Neuronal stem cell (in vitro differentiated cells): ENCODE measurements at regions not wholly inside any gene's neighbourhood (a gene's known extent, or its start where the extent isn't known, plus 50 kb on each side); places are given as distances from the start of the nearest gene placed in this dataset.

Source experiments
- DNase-seq: peaks from one replicate; pipeline ENCODE4 v3.0.0-alpha.2; 2013; ENCODE audit warnings: low spot score
- H2AFZ ChIP-seq: one replicate; pipeline ENCODE4 v1.6.1; 2013; ENCODE audit warnings: mild to moderate bottlenecking, low read length, inconsistent platforms
- H2AK5ac ChIP-seq: 2 replicates; pipeline ENCODE4 v1.6.1; 2013; ENCODE audit warnings: low read depth, mild to moderate bottlenecking, inconsistent platforms, low read length, moderate library complexity, mixed read lengths
- H2BK120ac ChIP-seq: 2 replicates; pipeline ENCODE4 v1.6.1; 2013; ENCODE audit warnings: low read depth, mild to moderate bottlenecking, inconsistent platforms, low read length, moderate library complexity, mixed read lengths
- H2BK12ac ChIP-seq: one replicate; pipeline ENCODE4 v1.6.1; 2013; ENCODE audit warnings: low read length, inconsistent platforms
- H2BK15ac ChIP-seq: 2 replicates; pipeline ENCODE4 v1.6.1; 2013; ENCODE audit warnings: mild to moderate bottlenecking, low read length, inconsistent platforms, mixed read lengths
- H2BK5ac ChIP-seq: one replicate; pipeline ENCODE4 v1.6.1; 2013; ENCODE audit warnings: inconsistent platforms, mild to moderate bottlenecking, low read length, moderate library complexity
- H3K14ac ChIP-seq: one replicate; pipeline ENCODE4 v1.6.1; 2013; ENCODE audit warnings: low read length, inconsistent platforms
- H3K18ac ChIP-seq: 2 replicates; pipeline ENCODE4 v1.6.1; 2013; ENCODE audit warnings: low read length, inconsistent platforms
- H3K23ac ChIP-seq: 2 replicates; pipeline ENCODE4 v1.6.1; 2013; ENCODE audit warnings: low read depth, mild to moderate bottlenecking, mixed read lengths, low read length, inconsistent platforms; ENCODE audit not compliant: poor library complexity
- H3K27ac ChIP-seq: replicated peaks from 3 replicates; pipeline ENCODE4 v1.5.1; 2013; ENCODE audit warnings: low read length, inconsistent platforms
- H3K27me3 ChIP-seq, 3 experiments: 2 replicates each; pipeline ENCODE4 v1.6.1; 2013; ENCODE audit warnings: low read length in 3 of 3, mild to moderate bottlenecking in 2 of 3, inconsistent platforms in 1 of 3, low read depth in 1 of 3, mixed read lengths in 1 of 3, moderate library complexity in 1 of 3; ENCODE audit not compliant: control insufficient read depth in 3 of 3, insufficient read depth in 3 of 3
- H3K36me3 ChIP-seq, 2 donors: replicated peaks in 1 of 2; 2 replicates each; pipeline ENCODE4 v1.6.1; 2013; ENCODE audit warnings: low read length in 2 of 2; ENCODE audit not compliant: control insufficient read depth in 2 of 2, insufficient read depth in 2 of 2
- H3K4ac ChIP-seq: 2 replicates; pipeline ENCODE4 v1.6.1; 2013; ENCODE audit warnings: inconsistent platforms, mild to moderate bottlenecking, low read length, moderate library complexity
- H3K4me1 ChIP-seq, 2 donors: 1 replicate in 1 of 2; 2 replicates in 1 of 2; pipeline ENCODE4 v1.6.1; 2013; ENCODE audit warnings: low read length in 2 of 2, low read depth in 1 of 2; ENCODE audit not compliant: control insufficient read depth in 2 of 2, insufficient read depth in 1 of 2
- H3K4me2 ChIP-seq: one replicate; pipeline ENCODE4 v1.6.1; 2013; ENCODE audit warnings: mild to moderate bottlenecking, low read length, inconsistent platforms; ENCODE audit not compliant: insufficient read depth, poor library complexity, severe bottlenecking
- H3K4me3 ChIP-seq, 2 donors: 2 replicates each; pipeline ENCODE4 v1.5.1; 2013; ENCODE audit warnings: low read length in 2 of 2, mild to moderate bottlenecking in 2 of 2, inconsistent platforms in 1 of 2, moderate library complexity in 1 of 2
- H3K79me1 ChIP-seq: one replicate; pipeline ENCODE4 v1.6.1; 2013; ENCODE audit warnings: low read depth, mild to moderate bottlenecking, inconsistent platforms, low read length, moderate library complexity
- H3K9ac ChIP-seq: one replicate; pipeline ENCODE4 v1.6.1; 2013; ENCODE audit warnings: mild to moderate bottlenecking, low read depth, low read length, inconsistent platforms; ENCODE audit not compliant: poor library complexity
- H3K9me3 ChIP-seq, 2 donors: replicated peaks in 1 of 2; 2 replicates each; pipeline versions ENCODE3 to v1.6.1; 2013; ENCODE audit warnings: low read length in 2 of 2, mild to moderate bottlenecking in 2 of 2, inconsistent platforms in 1 of 2, low read depth in 1 of 2, mixed read lengths in 1 of 2, moderate library complexity in 1 of 2; ENCODE audit not compliant: control insufficient read depth in 2 of 2, insufficient read depth in 1 of 2
- H4K8ac ChIP-seq: one replicate; pipeline ENCODE4 v1.6.1; 2013; ENCODE audit warnings: low read depth, mild to moderate bottlenecking, inconsistent platforms, low read length, moderate library complexity
- H4K91ac ChIP-seq: one replicate; pipeline ENCODE4 v1.6.1; 2013; ENCODE audit warnings: low read length, low read depth, mild to moderate bottlenecking, inconsistent platforms; ENCODE audit not compliant: poor library complexity
- WGBS, 2 donors: extraction: QIAGEN DNeasy Blood & Tissue Kit; methylation state at CpG; one replicate each; pipeline ENCODE4 v1.1.7; 2013; ENCODE audit warnings: missing lambda C conversion rate in 2 of 2, mixed read lengths in 1 of 2; ENCODE audit not compliant: insufficient read length in 2 of 2, insufficient replicate concordance in 1 of 2; ENCODE audit errors: extremely low coverage in 2 of 2; 5-methylcytosine and 5-hydroxymethylcytosine counted together

DNA sequence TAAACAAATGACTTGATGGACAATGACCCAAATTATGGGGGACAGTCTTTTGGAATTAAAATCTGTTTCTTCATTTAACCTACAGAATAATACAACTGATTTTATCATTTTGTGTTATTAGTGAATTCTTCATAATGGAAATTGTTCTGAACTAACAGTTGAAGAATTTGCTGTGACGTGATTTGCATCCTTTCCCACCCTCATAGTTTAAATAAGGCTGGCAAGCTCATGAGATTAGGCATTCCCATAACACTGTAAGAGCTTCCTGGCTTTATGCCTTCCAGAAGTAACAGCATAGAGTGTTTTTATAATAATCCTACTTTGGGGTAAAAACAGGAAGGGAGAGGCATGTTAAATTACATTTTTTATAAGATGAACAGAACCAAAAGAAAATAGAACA lies 95.7 kb downstream of the ATP6V1G3 start:
- no CpG with 5 or more reads among the region's 1 CpG for WGBS, 2 donors
- Histone ChIP-seq H3K9me3 (no peaks in the 10 kb centered on the region), H3K4me3 (no peak overlapping the region), H3K9ac (no peak overlapping the region), H4K8ac (no peak overlapping the region), H4K91ac (no peak overlapping the region), H2BK12ac (no peak overlapping the region), H2AFZ (no peak overlapping the region), H3K4me2 (no peak overlapping the region), H2AK5ac (no peak overlapping the region), H3K36me3 (no peaks in the 10 kb centered on the region), H2BK15ac (no peak overlapping the region), H3K27me3 (no peaks in the 10 kb centered on the region), H3K79me1 (no peaks in the 10 kb centered on the region), H3K14ac (no peak overlapping the region), H2BK5ac (no peak overlapping the region), H2BK120ac (no peak overlapping the region), H3K4me1 (peaks cover 0 to 8% of the 10 kb centered on the region in 2 donors), H3K4ac (no peak overlapping the region), H3K27ac (no peak overlapping the region), H3K18ac (no peak overlapping the region), H3K23ac (no peak overlapping the region)
- no peak for DNase-seq

DNA sequence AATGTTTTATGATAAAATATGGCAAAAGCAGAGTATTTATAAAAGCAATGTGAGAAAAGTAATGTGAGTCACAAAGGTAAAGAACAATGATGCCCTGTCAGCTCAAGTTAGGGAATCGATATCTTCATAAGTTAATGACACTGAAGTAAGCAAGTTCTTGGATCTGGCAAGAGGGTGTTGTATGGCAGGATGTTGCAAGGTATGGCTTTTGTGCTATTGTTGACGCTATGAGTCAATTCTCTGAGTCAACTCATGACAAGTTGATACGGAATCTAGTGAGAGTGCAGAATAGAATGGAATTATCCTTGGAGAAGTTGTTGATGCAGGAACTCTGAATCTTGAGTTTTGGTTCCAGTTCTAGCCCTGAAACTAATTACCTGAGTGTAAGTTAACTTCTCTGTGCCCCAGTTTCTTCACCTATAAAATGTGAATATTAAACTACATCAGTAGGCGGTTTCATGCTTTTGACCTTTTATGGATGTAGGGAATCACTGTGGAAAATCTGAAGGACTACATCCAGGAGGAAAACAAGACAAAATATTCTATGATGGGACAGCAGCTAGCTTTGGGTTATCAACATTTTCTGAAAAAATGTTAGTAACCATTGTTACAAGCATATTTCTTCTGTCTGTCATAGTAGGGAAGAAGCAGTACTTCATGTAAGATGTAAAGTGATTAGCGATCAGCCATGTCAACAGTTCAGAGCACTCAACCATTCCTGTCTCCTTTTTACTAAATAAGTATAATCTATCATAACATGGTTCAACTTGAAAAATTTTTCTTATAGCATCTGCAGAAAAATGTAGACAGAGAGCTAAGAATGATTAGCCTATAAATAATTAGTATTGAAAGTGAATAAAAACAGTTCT lies 96.9 kb downstream of the ATP6V1G3 start:
- WGBS, 2 donors, result no CpG with 5 or more reads among the region's 5 CpGs
- no peak for DNase-seq

DNA sequence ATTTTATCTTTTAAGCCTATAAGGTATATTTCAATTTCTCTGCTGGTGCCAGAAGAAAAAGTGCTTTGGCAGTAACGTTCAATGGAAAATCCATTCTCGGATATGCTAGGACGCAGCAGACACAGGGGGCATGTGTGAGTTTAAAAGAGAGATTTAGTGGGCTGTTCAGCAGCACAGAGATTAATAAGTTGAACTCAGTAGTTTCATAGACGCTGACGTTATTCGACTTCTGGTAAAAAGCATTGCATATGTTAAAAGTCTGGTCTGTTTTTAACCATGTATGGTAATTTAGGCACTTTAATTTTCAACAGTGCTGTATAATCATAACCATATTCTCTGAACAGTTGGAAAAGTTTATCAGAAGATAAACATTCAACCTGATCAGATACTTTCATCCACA lies 99.6 kb downstream of the ATP6V1G3 start:
- H3K27me3 ChIP-seq, result no peaks in the 10 kb centered on the region
- H2AFZ ChIP-seq, result no peak overlapping the region
- no peak overlapping the region for H3K14ac ChIP-seq
- no peak overlapping the region for H3K9ac ChIP-seq
- H3K4ac ChIP-seq, result no peak overlapping the region
- H4K91ac ChIP-seq, result no peak overlapping the region
- no peak for DNase-seq
- no CpG with 5 or more reads among the region's 6 CpGs for WGBS, 2 donors
- no peak overlapping the region for H3K27ac ChIP-seq
- H3K36me3 ChIP-seq, result no peaks in the 10 kb centered on the region
- H2BK120ac ChIP-seq, result no peak overlapping the region
- no peaks in the 10 kb centered on the region for H3K9me3 ChIP-seq
- no peak overlapping the region for H2BK5ac ChIP-seq
- no peak overlapping the region for H2BK15ac ChIP-seq
- no peak overlapping the region for H2AK5ac ChIP-seq
- H3K4me2 ChIP-seq, result no peak overlapping the region
- H3K4me1 ChIP-seq, result peaks cover 0 to 6% of the 10 kb centered on the region in 2 donors
- no peak overlapping the region for H3K4me3 ChIP-seq
- no peaks in the 10 kb centered on the region for H3K79me1 ChIP-seq
- H2BK12ac ChIP-seq, result no peak overlapping the region
- no peak overlapping the region for H3K18ac ChIP-seq
- no peak overlapping the region for H3K23ac ChIP-seq
- H4K8ac ChIP-seq, result no peak overlapping the region

More for the DNA sequence above, 96.9 kb downstream of the ATP6V1G3 start:
- no peak overlapping the region for H2BK5ac ChIP-seq
- H3K4me2 ChIP-seq, result no peak overlapping the region
- no peak overlapping the region for H2BK12ac ChIP-seq
- no peak overlapping the region for H3K18ac ChIP-seq
- H4K91ac ChIP-seq, result no peak overlapping the region
- peaks cover 0 to 8% of the 10 kb centered on the region in 2 donors for H3K4me1 ChIP-seq
- no peak overlapping the region for H2BK120ac ChIP-seq
- no peak overlapping the region for H3K14ac ChIP-seq
- H3K4me3 ChIP-seq, result no peak overlapping the region
- H3K27me3 ChIP-seq, result no peaks in the 10 kb centered on the region
- H3K4ac ChIP-seq, result no peak overlapping the region
- H3K79me1 ChIP-seq, result no peaks in the 10 kb centered on the region
- H2AK5ac ChIP-seq, result no peak overlapping the region
- no peak overlapping the region for H2BK15ac ChIP-seq
- no peak overlapping the region for H4K8ac ChIP-seq
- H3K36me3 ChIP-seq, result no peaks in the 10 kb centered on the region
- no peak overlapping the region for H3K23ac ChIP-seq
- no peaks in the 10 kb centered on the region for H3K9me3 ChIP-seq
- H2AFZ ChIP-seq, result no peak overlapping the region
- no peak overlapping the region for H3K9ac ChIP-seq
- no peak overlapping the region for H3K27ac ChIP-seq

GRCh38 chr1:198437332-198437731 lies 103.1 kb downstream of the ATP6V1G3 start:
- H3K14ac ChIP-seq, result no peak overlapping the region

More at GRCh38 chr1:198437332-198437731, 103.1 kb downstream of the ATP6V1G3 start:
- Histone ChIP-seq H4K8ac (no peak overlapping the region), H2AFZ (no peak overlapping the region), H3K9ac (no peak overlapping the region), H2BK12ac (no peak overlapping the region), H3K27me3 (no peaks in the 10 kb centered on the region), H3K27ac (no peak overlapping the region), H3K79me1 (no peaks in the 10 kb centered on the region), H3K4ac (no peak overlapping the region), H2BK5ac (no peak overlapping the region), H2BK120ac (no peak overlapping the region), H3K4me2 (no peak overlapping the region), H2BK15ac (no peak overlapping the region), H3K23ac (no peak overlapping the region), H3K36me3 (no peaks in the 10 kb centered on the region), H2AK5ac (no peak overlapping the region), H3K4me1 (no peaks in the 10 kb centered on the region), H3K4me3 (no peak overlapping the region), H4K91ac (no peak overlapping the region), H3K18ac (no peak overlapping the region), H3K9me3 (no peaks in the 10 kb centered on the region)
- no CpG with 5 or more reads among the region's 2 CpGs for WGBS, 2 donors
- DNase-seq, result no peak
